ENCODE measurements at regions not wholly inside any gene's neighbourhood (a gene's known extent, or its start where the extent isn't known, plus 50 kb on each side); places are given as distances from the start of the nearest gene placed in this dataset.

DNA sequence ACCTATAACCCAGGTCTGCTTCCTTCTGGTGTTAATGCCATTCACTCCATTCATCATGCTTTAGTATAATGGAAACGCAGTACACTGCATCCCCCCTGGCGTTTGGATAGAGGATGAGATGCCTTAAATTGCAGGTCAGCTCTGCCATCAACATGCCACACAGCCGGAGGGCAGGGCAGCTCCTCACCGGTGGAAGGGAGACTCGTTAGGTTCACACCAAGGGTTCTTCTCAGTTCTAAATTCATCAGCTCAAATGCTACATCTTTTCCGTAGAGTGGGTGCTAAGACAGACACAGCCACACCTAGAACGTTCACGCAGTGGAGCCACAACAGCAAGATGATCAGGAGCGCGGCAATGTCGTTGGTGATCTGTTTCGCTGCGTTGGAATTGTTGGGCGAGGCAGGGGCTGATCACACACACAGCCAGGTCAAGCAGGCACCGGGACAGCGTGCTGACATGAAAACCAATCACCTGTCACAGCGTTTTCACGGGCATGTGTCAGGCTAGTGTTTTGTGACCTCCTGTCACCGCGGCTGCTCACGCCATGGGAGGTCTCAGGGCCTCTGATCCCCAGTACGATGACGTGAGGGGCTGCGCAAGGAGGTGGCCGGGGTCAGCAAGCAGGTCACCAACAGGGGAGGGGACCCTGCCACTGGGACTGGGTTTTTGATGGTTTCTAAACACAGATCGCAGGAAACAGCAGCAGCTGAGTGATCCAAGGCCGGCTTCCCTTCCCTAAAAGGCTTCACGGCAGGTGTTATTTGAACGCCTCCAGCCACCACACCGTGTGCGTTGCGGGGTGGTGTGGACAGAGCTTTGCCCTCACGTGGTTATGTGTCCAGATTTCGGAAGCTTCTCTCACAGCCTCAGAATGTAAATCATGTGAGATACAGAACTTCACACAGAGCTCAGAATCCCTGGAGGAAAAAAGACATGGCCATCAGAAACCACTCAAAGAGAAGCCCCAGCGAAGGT is 94.3 kb upstream of the IRS2 start (continued):
- TF ChIP-seq ZFP30 (CRISPR knock-in tag; IDR thresholded peaks at IDR 0.05): no peak
- no peak for TF ChIP-seq ZC3H10 (CRISPR knock-in tag; IDR thresholded peaks at IDR 0.05)
- TF ChIP-seq, protein P1, sequence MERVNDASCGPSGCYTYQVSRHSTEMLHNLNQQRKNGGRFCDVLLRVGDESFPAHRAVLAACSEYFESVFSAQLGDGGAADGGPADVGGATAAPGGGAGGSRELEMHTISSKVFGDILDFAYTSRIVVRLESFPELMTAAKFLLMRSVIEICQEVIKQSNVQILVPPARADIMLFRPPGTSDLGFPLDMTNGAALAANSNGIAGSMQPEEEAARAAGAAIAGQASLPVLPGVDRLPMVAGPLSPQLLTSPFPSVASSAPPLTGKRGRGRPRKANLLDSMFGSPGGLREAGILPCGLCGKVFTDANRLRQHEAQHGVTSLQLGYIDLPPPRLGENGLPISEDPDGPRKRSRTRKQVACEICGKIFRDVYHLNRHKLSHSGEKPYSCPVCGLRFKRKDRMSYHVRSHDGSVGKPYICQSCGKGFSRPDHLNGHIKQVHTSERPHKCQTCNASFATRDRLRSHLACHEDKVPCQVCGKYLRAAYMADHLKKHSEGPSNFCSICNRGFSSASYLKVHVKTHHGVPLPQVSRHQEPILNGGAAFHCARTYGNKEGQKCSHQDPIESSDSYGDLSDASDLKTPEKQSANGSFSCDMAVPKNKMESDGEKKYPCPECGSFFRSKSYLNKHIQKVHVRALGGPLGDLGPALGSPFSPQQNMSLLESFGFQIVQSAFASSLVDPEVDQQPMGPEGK (CRISPR knock-in tag; IDR thresholded peaks at IDR 0.05; ENCODE audit: borderline replicate concordance): no peak
- TF ChIP-seq, protein P2, sequence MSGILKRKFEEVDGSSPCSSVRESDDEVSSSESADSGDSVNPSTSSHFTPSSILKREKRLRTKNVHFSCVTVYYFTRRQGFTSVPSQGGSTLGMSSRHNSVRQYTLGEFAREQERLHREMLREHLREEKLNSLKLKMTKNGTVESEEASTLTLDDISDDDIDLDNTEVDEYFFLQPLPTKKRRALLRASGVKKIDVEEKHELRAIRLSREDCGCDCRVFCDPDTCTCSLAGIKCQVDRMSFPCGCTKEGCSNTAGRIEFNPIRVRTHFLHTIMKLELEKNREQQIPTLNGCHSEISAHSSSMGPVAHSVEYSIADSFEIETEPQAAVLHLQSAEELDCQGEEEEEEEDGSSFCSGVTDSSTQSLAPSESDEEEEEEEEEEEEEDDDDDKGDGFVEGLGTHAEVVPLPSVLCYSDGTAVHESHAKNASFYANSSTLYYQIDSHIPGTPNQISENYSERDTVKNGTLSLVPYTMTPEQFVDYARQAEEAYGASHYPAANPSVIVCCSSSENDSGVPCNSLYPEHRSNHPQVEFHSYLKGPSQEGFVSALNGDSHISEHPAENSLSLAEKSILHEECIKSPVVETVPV (CRISPR knock-in tag; IDR thresholded peaks at IDR 0.05): no peak
- TF ChIP-seq BACH2 (CRISPR knock-in tag; IDR thresholded peaks at IDR 0.05; ENCODE audit: borderline replicate concordance): no peak

DNA sequence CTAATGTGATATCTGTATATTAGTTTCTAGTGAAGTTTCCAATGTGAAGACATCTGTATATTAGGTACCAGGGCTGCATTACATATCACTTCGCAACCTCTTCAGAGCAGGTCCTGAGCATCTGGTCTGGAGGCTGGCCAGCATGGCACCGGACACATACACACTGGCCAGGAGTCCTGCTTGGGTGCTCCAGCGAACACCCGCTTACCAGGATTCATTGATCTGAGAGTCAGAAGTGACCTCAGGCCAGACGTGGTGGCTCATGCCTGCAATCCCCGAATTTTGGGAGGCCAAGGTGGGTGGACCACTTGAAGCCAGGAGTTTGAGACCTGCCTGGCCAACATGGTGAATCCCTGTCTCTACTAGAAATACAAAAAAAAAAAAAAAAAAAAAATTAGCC is 93.0 kb upstream of the IRS2 start:
- TF ChIP-seq, protein P3, sequence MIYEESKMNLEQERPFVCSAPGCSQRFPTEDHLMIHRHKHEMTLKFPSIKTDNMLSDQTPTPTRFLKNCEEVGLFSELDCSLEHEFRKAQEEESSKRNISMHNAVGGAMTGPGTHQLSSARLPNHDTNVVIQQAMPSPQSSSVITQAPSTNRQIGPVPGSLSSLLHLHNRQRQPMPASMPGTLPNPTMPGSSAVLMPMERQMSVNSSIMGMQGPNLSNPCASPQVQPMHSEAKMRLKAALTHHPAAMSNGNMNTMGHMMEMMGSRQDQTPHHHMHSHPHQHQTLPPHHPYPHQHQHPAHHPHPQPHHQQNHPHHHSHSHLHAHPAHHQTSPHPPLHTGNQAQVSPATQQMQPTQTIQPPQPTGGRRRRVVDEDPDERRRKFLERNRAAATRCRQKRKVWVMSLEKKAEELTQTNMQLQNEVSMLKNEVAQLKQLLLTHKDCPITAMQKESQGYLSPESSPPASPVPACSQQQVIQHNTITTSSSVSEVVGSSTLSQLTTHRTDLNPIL (CRISPR knock-in tag; IDR thresholded peaks at IDR 0.05; ENCODE audit: low read depth): no peak
- TF ChIP-seq, protein P4, sequence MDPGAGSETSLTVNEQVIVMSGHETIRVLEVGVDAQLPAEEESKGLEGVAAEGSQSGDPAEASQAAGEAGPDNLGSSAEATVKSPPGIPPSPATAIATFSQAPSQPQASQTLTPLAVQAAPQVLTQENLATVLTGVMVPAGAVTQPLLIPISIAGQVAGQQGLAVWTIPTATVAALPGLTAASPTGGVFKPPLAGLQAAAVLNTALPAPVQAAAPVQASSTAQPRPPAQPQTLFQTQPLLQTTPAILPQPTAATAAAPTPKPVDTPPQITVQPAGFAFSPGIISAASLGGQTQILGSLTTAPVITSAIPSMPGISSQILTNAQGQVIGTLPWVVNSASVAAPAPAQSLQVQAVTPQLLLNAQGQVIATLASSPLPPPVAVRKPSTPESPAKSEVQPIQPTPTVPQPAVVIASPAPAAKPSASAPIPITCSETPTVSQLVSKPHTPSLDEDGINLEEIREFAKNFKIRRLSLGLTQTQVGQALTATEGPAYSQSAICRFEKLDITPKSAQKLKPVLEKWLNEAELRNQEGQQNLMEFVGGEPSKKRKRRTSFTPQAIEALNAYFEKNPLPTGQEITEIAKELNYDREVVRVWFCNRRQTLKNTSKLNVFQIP (CRISPR knock-in tag; IDR thresholded peaks at IDR 0.05; ENCODE audit: borderline replicate concordance, low read depth): no peak
- TF ChIP-seq CSDC2 (CRISPR knock-in tag; IDR thresholded peaks at IDR 0.05) (no peak), ZNF70 (CRISPR knock-in tag; IDR thresholded peaks at IDR 0.05) (no peak), ZNF8 (CRISPR knock-in tag; IDR thresholded peaks at IDR 0.05) (no peak), ZNF565 (CRISPR knock-in tag; conservative IDR thresholded peaks at IDR 0.05; ENCODE audit: low read depth) (no peak), BACH2 (CRISPR knock-in tag; IDR thresholded peaks at IDR 0.05; ENCODE audit: borderline replicate concordance) (no peak), SNAI2 (CRISPR knock-in tag; IDR thresholded peaks at IDR 0.05) (no peak), ARNTL (CRISPR knock-in tag; IDR thresholded peaks at IDR 0.05; ENCODE audit: borderline replicate concordance, low read depth) (no peak), TCF4 (CRISPR knock-in tag; IDR thresholded peaks at IDR 0.05; ENCODE audit: borderline replicate concordance) (no peak)
- TF ChIP-seq, protein P2 (CRISPR knock-in tag; IDR thresholded peaks at IDR 0.05): no peak
- TF ChIP-seq, protein P1 (CRISPR knock-in tag; IDR thresholded peaks at IDR 0.05; ENCODE audit: borderline replicate concordance): no peak
- no peak for ATAC-seq

DNA sequence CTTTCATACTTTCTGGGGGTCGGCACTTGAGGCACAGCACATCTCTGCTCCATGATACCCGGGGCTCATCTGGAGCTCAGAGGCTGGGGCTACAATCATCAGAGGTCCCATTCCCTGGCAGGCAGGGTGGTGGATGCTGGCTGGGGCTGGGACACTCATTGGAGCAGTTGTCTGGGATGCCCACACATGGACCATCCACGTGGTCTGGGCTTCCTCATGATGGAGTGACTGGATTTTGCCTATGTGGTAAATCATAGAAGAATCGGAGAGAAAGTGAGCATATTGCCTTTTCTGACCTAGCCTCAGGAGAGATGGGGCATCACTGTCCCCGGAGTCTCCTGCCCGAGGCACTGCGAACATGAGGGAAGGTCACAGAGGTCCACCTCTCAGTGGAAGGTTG is 91.4 kb upstream of the IRS2 start:
- TF ChIP-seq ZC3H10 (CRISPR knock-in tag; IDR thresholded peaks at IDR 0.05): no peak
- TF ChIP-seq ZFP30 (CRISPR knock-in tag; IDR thresholded peaks at IDR 0.05): no peak
- TF ChIP-seq ZNF8 (CRISPR knock-in tag; IDR thresholded peaks at IDR 0.05): no peak
- TF ChIP-seq ARNTL (CRISPR knock-in tag; IDR thresholded peaks at IDR 0.05; ENCODE audit: borderline replicate concordance, low read depth): no peak
- no peak for TF ChIP-seq OSR1 (CRISPR knock-in tag; IDR thresholded peaks at IDR 0.05)
- no peak for ATAC-seq

DNA sequence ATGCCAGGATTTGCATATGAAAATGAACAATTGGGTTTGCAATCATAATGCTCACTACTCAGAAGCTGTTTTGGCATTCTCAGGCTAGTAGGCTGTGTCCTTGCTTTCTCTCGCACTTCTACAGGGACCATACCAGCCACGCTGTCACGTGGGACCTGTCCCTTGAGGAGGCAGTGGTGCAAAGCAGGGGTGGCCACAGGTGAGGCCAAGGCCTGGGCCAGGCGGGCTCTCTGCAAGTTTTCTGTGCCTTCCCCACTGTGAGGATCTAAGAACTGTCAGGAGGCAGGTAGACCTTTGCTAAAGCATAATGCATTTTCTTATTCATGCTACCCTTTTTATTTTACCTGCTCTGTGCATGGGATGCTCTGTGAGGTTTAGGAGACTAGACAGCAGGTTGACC is 89.4 kb upstream of the IRS2 start:
- ATAC-seq: no peak
- TF ChIP-seq, protein P4 (CRISPR knock-in tag; IDR thresholded peaks at IDR 0.05; ENCODE audit: borderline replicate concordance, low read depth): no peak
- TF ChIP-seq TOX (CRISPR knock-in tag; IDR thresholded peaks at IDR 0.05; ENCODE audit: borderline replicate concordance): no peak
- TF ChIP-seq ESRRG (CRISPR knock-in tag; IDR thresholded peaks at IDR 0.05): no peak
- no peak for TF ChIP-seq RARB (CRISPR knock-in tag; IDR thresholded peaks at IDR 0.05)
- TF ChIP-seq ZC3H10 (CRISPR knock-in tag; IDR thresholded peaks at IDR 0.05): no peak
- TF ChIP-seq, protein P5, sequence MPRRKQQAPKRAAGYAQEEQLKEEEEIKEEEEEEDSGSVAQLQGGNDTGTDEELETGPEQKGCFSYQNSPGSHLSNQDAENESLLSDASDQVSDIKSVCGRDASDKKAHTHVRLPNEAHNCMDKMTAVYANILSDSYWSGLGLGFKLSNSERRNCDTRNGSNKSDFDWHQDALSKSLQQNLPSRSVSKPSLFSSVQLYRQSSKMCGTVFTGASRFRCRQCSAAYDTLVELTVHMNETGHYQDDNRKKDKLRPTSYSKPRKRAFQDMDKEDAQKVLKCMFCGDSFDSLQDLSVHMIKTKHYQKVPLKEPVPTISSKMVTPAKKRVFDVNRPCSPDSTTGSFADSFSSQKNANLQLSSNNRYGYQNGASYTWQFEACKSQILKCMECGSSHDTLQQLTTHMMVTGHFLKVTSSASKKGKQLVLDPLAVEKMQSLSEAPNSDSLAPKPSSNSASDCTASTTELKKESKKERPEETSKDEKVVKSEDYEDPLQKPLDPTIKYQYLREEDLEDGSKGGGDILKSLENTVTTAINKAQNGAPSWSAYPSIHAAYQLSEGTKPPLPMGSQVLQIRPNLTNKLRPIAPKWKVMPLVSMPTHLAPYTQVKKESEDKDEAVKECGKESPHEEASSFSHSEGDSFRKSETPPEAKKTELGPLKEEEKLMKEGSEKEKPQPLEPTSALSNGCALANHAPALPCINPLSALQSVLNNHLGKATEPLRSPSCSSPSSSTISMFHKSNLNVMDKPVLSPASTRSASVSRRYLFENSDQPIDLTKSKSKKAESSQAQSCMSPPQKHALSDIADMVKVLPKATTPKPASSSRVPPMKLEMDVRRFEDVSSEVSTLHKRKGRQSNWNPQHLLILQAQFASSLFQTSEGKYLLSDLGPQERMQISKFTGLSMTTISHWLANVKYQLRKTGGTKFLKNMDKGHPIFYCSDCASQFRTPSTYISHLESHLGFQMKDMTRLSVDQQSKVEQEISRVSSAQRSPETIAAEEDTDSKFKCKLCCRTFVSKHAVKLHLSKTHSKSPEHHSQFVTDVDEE (CRISPR knock-in tag; IDR thresholded peaks at IDR 0.05): no peak
- no peak for TF ChIP-seq SNAI2 (CRISPR knock-in tag; IDR thresholded peaks at IDR 0.05)
